SK-N-SH treated with all-trans-retinoic acid at 6 μM for 48 hours (cell line): ENCODE measurements at regions not wholly inside any gene's neighbourhood (a gene's known extent, or its start where the extent isn't known, plus 50 kb on each side); places are given as distances from the start of the nearest gene placed in this dataset.

Experiments
- ATAC-seq: fragments of 200-7000 bp; cut with Tn5 transposase; 3 replicates; pipeline ENCODE4 v1.9.1; 2020; ENCODE audit warnings: mild to moderate bottlenecking, moderate library complexity
- ARNTL ChIP-seq: fragments of 450-650 bp; formaldehyde crosslinking; IDR thresholded peaks from 2 replicates; pipeline ENCODE4 v1.5.0; 2020; ENCODE audit warnings: low read depth, mild to moderate bottlenecking, moderate library complexity, borderline replicate concordance
- BACH2 ChIP-seq: fragments of 250-450 bp; sonication (Bioruptor Pico); IDR thresholded peaks from 2 replicates; pipeline ENCODE4 v1.9.0; 2021; ENCODE audit warnings: mild to moderate bottlenecking, borderline replicate concordance
- CREB5 ChIP-seq: fragments of 250-450 bp; sonication (Bioruptor Pico); IDR thresholded peaks from 2 replicates; pipeline ENCODE4 v1.5.1; 2020; ENCODE audit warnings: low read depth, mild to moderate bottlenecking, moderate library complexity
- CSDC2 ChIP-seq: fragments of 250-450 bp; sonication (Bioruptor Pico); IDR thresholded peaks from 2 replicates; pipeline ENCODE4 v1.5.0; 2020; ENCODE audit warnings: mild to moderate bottlenecking, moderate library complexity
- CSRNP3 ChIP-seq: fragments of 250-450 bp; sonication (Bioruptor Pico); IDR thresholded peaks from 2 replicates; pipeline ENCODE4 v1.5.1; 2021; ENCODE audit warnings: mild to moderate bottlenecking, moderate library complexity
- ESRRG ChIP-seq: fragments of 250-450 bp; sonication (Bioruptor Pico); IDR thresholded peaks from 2 replicates; pipeline ENCODE4 v1.6.1; 2021; ENCODE audit warnings: mild to moderate bottlenecking
- GLIS3 ChIP-seq: fragments of 250-450 bp; sonication (Bioruptor Pico); IDR thresholded peaks from 2 replicates; pipeline ENCODE4 v1.5.0; 2020; ENCODE audit warnings: mild to moderate bottlenecking, moderate library complexity
- ISL1 ChIP-seq: fragments of 250-450 bp; sonication (Bioruptor Pico); IDR thresholded peaks from 2 replicates; pipeline ENCODE4 v2.1.2; 2022; ENCODE audit warnings: mild to moderate bottlenecking, moderate library complexity
- OSR1 ChIP-seq: fragments of 250-450 bp; sonication (Bioruptor Pico); IDR thresholded peaks from 2 replicates; pipeline ENCODE4 v1.8.0; 2022; ENCODE audit warnings: moderate library complexity, mild to moderate bottlenecking, inconsistent platforms
- PATZ1 ChIP-seq: fragments of 250-450 bp; sonication (Bioruptor Pico); IDR thresholded peaks from 2 replicates; pipeline ENCODE4 v1.8.0; 2020; ENCODE audit warnings: mild to moderate bottlenecking, moderate library complexity, borderline replicate concordance
- RARB ChIP-seq: fragments of 250-450 bp; sonication (Bioruptor Pico); IDR thresholded peaks from 2 replicates; pipeline ENCODE4 v1.8.0; 2021; ENCODE audit warnings: mild to moderate bottlenecking, moderate library complexity
- SNAI2 ChIP-seq: fragments of 250-450 bp; sonication (Bioruptor Pico); IDR thresholded peaks from 2 replicates; pipeline ENCODE4 v1.5.0; 2020; ENCODE audit warnings: mild to moderate bottlenecking, moderate library complexity
- TCF4 ChIP-seq: fragments of 250-450 bp; sonication (Bioruptor Pico); IDR thresholded peaks from 2 replicates; pipeline ENCODE4 v1.8.0; 2021; ENCODE audit warnings: mild to moderate bottlenecking, moderate library complexity, borderline replicate concordance
- ZC3H10 ChIP-seq: fragments of 250-450 bp; sonication (Bioruptor Pico); IDR thresholded peaks from 2 replicates; pipeline ENCODE4 v1.5.1; 2021; ENCODE audit warnings: mild to moderate bottlenecking, moderate library complexity
- ZFP30 ChIP-seq: fragments of 450-650 bp; formaldehyde crosslinking; IDR thresholded peaks from 2 replicates; pipeline ENCODE4 v1.5.0; 2022; ENCODE audit warnings: mild to moderate bottlenecking, moderate library complexity
- ZNF70 ChIP-seq: fragments of 450-650 bp; formaldehyde crosslinking; IDR thresholded peaks from 2 replicates; pipeline ENCODE4 v1.5.0; 2020; ENCODE audit warnings: mild to moderate bottlenecking, moderate library complexity
- ZNF8 ChIP-seq: fragments of 450-650 bp; formaldehyde crosslinking; IDR thresholded peaks from 2 replicates; pipeline ENCODE4 v1.5.0; 2020; ENCODE audit warnings: mild to moderate bottlenecking, moderate library complexity
- TF ChIP-seq, protein P1 (sequence below): fragments of 250-450 bp; sonication (Bioruptor Pico); IDR thresholded peaks from 2 replicates; pipeline ENCODE4 v1.8.0; 2021; ENCODE audit warnings: low read depth, mild to moderate bottlenecking, moderate library complexity, borderline replicate concordance
- TF ChIP-seq, protein P2 (sequence below): fragments of 250-450 bp; sonication (Bioruptor Pico); IDR thresholded peaks from 2 replicates; pipeline ENCODE4 v1.5.0; 2020; ENCODE audit warnings: mild to moderate bottlenecking, moderate library complexity

DNA sequence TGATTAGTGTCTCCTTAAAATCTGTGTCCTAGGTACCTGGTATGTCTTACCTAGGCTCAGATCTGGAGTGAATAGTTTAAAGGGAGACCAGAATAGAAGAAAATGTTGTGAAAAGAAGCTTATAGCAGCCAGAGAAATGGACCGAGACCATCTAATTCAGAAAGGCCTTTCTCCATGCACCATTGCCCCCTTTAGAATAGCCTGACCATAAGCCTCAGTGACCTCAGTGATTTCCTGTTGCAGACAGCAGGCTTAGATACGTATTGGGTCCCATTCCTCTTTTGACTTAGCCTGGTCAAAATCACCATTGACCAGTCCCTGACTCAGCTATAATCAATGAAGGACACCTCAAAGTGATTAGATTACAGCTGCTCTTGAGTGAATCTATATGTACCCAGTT is 690.7 kb upstream of the KLHL29 start (continued):
- TF ChIP-seq, protein P1, sequence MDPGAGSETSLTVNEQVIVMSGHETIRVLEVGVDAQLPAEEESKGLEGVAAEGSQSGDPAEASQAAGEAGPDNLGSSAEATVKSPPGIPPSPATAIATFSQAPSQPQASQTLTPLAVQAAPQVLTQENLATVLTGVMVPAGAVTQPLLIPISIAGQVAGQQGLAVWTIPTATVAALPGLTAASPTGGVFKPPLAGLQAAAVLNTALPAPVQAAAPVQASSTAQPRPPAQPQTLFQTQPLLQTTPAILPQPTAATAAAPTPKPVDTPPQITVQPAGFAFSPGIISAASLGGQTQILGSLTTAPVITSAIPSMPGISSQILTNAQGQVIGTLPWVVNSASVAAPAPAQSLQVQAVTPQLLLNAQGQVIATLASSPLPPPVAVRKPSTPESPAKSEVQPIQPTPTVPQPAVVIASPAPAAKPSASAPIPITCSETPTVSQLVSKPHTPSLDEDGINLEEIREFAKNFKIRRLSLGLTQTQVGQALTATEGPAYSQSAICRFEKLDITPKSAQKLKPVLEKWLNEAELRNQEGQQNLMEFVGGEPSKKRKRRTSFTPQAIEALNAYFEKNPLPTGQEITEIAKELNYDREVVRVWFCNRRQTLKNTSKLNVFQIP (CRISPR knock-in tag), result no peak
- TF ChIP-seq TCF4, result no peak
- TF ChIP-seq, all 23 proteins: peak for 0

DNA sequence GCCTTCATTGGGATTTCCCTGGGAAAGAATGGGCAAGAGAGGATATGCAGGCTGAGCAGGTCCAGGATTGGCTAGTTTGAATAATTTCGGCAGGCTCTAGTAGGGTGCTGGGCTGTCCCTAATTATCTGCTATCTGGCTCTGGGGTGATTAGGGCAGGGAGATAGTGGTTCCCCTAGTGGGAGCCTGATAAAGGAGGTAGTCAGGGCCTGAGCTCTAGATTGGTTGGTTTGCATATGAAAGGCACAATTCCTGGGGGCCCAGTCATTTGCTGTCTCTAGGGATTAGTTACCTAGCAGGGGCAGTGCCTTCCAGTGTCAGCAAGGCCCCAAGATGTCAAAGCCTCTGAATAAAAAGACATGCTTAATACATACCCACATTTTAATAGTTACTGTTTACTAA is 690.1 kb upstream of the KLHL29 start:
- ATAC-seq, result no peak
- no peak for TF ChIP-seq CSRNP3
- TF ChIP-seq ZNF8, result no peak
- TF ChIP-seq, all 23 proteins: peak for 0

DNA sequence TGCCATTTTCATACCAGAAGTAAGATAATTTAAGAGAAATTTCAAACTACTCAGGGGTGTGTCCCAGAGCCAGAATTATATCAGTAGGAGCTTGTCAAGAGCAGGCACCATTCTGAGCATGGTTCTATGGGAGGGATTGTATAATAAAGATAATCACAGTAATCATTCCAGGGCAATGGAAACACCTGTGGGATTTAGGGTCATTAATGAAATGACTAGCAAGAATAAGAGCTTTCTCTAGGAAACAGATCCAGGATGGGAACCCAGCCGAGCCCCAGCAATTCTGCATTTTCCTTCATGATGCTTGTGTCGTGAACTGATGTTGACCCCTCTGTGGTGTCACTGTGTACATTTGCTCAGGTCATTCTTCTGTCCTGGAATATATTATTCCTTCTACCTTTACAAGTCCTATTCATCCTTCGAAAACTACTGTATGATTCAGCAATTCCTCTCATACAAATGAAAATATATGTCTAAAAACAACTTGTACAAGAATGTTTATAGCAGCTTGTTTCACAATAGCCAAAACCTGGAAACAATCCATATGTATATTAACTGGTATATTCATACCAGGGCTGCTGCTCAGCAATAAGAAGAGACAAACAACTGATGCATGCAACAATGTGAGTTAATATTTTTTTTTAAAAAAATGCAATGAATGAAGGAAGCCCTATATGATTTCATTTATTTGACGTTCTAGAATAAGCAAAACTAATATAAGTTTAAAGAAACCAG is 687.8 kb upstream of the KLHL29 start:
- TF ChIP-seq CREB5 (CRISPR knock-in tag), result no peak
- no peak for TF ChIP-seq PATZ1 (CRISPR knock-in tag)
- TF ChIP-seq BACH2, result no peak
- no peak for TF ChIP-seq ARNTL (CRISPR knock-in tag)
- TF ChIP-seq ISL1, result no peak
- TF ChIP-seq, protein P2, sequence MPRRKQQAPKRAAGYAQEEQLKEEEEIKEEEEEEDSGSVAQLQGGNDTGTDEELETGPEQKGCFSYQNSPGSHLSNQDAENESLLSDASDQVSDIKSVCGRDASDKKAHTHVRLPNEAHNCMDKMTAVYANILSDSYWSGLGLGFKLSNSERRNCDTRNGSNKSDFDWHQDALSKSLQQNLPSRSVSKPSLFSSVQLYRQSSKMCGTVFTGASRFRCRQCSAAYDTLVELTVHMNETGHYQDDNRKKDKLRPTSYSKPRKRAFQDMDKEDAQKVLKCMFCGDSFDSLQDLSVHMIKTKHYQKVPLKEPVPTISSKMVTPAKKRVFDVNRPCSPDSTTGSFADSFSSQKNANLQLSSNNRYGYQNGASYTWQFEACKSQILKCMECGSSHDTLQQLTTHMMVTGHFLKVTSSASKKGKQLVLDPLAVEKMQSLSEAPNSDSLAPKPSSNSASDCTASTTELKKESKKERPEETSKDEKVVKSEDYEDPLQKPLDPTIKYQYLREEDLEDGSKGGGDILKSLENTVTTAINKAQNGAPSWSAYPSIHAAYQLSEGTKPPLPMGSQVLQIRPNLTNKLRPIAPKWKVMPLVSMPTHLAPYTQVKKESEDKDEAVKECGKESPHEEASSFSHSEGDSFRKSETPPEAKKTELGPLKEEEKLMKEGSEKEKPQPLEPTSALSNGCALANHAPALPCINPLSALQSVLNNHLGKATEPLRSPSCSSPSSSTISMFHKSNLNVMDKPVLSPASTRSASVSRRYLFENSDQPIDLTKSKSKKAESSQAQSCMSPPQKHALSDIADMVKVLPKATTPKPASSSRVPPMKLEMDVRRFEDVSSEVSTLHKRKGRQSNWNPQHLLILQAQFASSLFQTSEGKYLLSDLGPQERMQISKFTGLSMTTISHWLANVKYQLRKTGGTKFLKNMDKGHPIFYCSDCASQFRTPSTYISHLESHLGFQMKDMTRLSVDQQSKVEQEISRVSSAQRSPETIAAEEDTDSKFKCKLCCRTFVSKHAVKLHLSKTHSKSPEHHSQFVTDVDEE, result no peak
- no peak for TF ChIP-seq RARB (CRISPR knock-in tag)
- no peak for TF ChIP-seq ZNF70
- TF ChIP-seq ZC3H10 (CRISPR knock-in tag), result no peak
- no peak for TF ChIP-seq ESRRG
- no peak for TF ChIP-seq TCF4
- no peak for TF ChIP-seq ZNF8
- TF ChIP-seq CSDC2 (CRISPR knock-in tag), result no peak
- no peak for TF ChIP-seq GLIS3 (CRISPR knock-in tag)
- no peak for TF ChIP-seq OSR1 (CRISPR knock-in tag)
- TF ChIP-seq SNAI2 (CRISPR knock-in tag), result no peak
- TF ChIP-seq ZFP30 (CRISPR knock-in tag), result no peak
- no peak for TF ChIP-seq CSRNP3
- ATAC-seq, result no peak
